ENCODE measurements at regions not wholly inside any gene's neighbourhood (a gene's known extent, or its start where the extent isn't known, plus 50 kb on each side); places are given as distances from the start of the nearest gene placed in this dataset.
A peak's percentile ranks its signal among the peaks of the same experiment; 100 is the strongest.

- H3K9me3 ChIP-seq = no peaks in the 10 kb centered on the region
- no peaks in the 10 kb centered on the region for H3K4me1 ChIP-seq
- H3K27me3 ChIP-seq = no peaks in the 10 kb centered on the region
- no peak for TF ChIP-seq CTCF (IDR thresholded peaks at IDR 0.05)
- no peak overlapping the region for H3K27ac ChIP-seq
- FAIRE-seq = no peak
- intact Hi-C loops (cut with DNase I) = no loop called here
- no peak for ATAC-seq
- no peaks in the 10 kb centered on the region for H3K36me3 ChIP-seq
- H3K4me3 ChIP-seq = no peak overlapping the region
- WGBS, 2 donors = 88% methylated on average over 6 of the region's 6 CpGs
- DNase-seq = peak in 1 of 6 donors; percentile 39
Observed at GRCh38 chr2:72004976-72005375, 142.7 kb downstream of the CYP26B1 start.

GRCh38 chr2:72004201-72004915 is 143.3 kb downstream of the CYP26B1 start:
- Histone ChIP-seq H3K9me3 (no peaks in the 10 kb centered on the region), H3K4me1 (no peaks in the 10 kb centered on the region), H3K4me3 (no peak overlapping the region), H3K27me3 (no peaks in the 10 kb centered on the region), H3K27ac (no peak overlapping the region), H3K36me3 (no peaks in the 10 kb centered on the region)
- no peak for TF ChIP-seq CTCF (IDR thresholded peaks at IDR 0.05)
- ATAC-seq = no peak
- intact Hi-C loops (cut with DNase I) = no loop called here
- no peak for DNase-seq
- FAIRE-seq = no peak
- 80 to 82% methylated on average over 7 of the region's 7 CpGs for WGBS, 2 donors

- no peak for TF ChIP-seq CTCF (IDR thresholded peaks at IDR 0.05)
- intact Hi-C loops (cut with DNase I) = no loop called here
- Histone ChIP-seq H3K27me3 (no peaks in the 10 kb centered on the region), H3K4me3 (no peak overlapping the region), H3K27ac (no peak overlapping the region), H3K36me3 (no peaks in the 10 kb centered on the region), H3K9me3 (no peaks in the 10 kb centered on the region), H3K4me1 (no peaks in the 10 kb centered on the region)
- DNase-seq = no peak
- ATAC-seq = no peak
- FAIRE-seq = no peak
- 74 to 91% methylated on average over 3 of the region's 3 CpGs for WGBS, 2 donors
Observed at GRCh38 chr2:72003796-72004195, 143.9 kb downstream of the CYP26B1 start.

- no peak for TF ChIP-seq CTCF (IDR thresholded peaks at IDR 0.05)
- H3K4me1 ChIP-seq = no peaks in the 10 kb centered on the region
- FAIRE-seq (no peak), ATAC-seq (no peak), DNase-seq (no peak)
- no peaks in the 10 kb centered on the region for H3K27me3 ChIP-seq
- 91 to 96% methylated on average over 8 of the region's 8 CpGs for WGBS, 2 donors
- no peak overlapping the region for H3K4me3 ChIP-seq
- no peaks in the 10 kb centered on the region for H3K36me3 ChIP-seq
- H3K9me3 ChIP-seq = no peaks in the 10 kb centered on the region
- no peak overlapping the region for H3K27ac ChIP-seq
- intact Hi-C loops (cut with DNase I) = no loop called here
Observed at GRCh38 chr2:72003124-72003523, 144.5 kb downstream of the CYP26B1 start.

- H3K9me3 ChIP-seq = no peaks in the 10 kb centered on the region
- no peaks in the 10 kb centered on the region for H3K27me3 ChIP-seq
- WGBS, 2 donors = 62 to 65% methylated on average over 9 of the region's 9 CpGs
- ATAC-seq (no peak), DNase-seq (no peak), FAIRE-seq (no peak)
- no peak overlapping the region for H3K27ac ChIP-seq
- no peaks in the 10 kb centered on the region for H3K36me3 ChIP-seq
- no peaks in the 10 kb centered on the region for H3K4me1 ChIP-seq
- TF ChIP-seq CTCF (IDR thresholded peaks at IDR 0.05) = no peak
- intact Hi-C loops (cut with DNase I) = no loop called here
- H3K4me3 ChIP-seq = no peak overlapping the region
Observed at GRCh38 chr2:72001937-72002690, 145.5 kb downstream of the CYP26B1 start.
